K562 (cell line): ENCODE measurements at regions not wholly inside any gene's neighbourhood (a gene's known extent, or its start where the extent isn't known, plus 50 kb on each side); places are given as distances from the start of the nearest gene placed in this dataset.

Experiments
- ATAC-seq: fragments of 200-7000 bp; cut with Tn5 transposase; 3 replicates; pipeline ENCODE4 v1.9.1; 2020; ENCODE audit warnings: moderate library complexity
- BruUV-seq: library from RNA; stranded (reverse); fragments of 400-500 nt; replicated peaks from 2 replicates; lab custom pipeline; 2021; lab: Mats Ljungman, UMichigan
- CTCF ChIA-PET: fragments of 300-600 bp; formaldehyde crosslinking; extraction: SDS; loops from one replicate; lab custom pipeline; 2021; ENCODE audit warnings: low intra/inter-chr PET ratio; lab: Yijun Ruan, JAX
- POLR2A ChIA-PET: fragments of 300-600, 350-650 bp; sonication (Branson Sonifier 250); formaldehyde crosslinking; extraction: SDS; loops from one replicate; lab custom pipeline; 2021; ENCODE audit warnings: antibody characterized with exemption, inconsistent platforms; lab: Yijun Ruan, JAX
- DNase-seq, 4 experiments: peaks; one replicate each; pipeline versions ENCODE4 v3.0.0 to v3.0.0-alpha.2; 2011 to 2018; ENCODE audit warnings: low spot score in 3 of 4, mixed read lengths in 3 of 4; ENCODE audit errors: extremely low read depth in 1 of 4
- FAIRE-seq: peaks from 2 replicates; lab custom pipeline; 2011; peaks lifted over from hg19 to GRCh38; lab: Jason Lieb, UNC
- H2AFZ ChIP-seq: 2 replicates; pipeline ENCODE4 v1.6.0; 2011; ENCODE audit warnings: low read depth, low read length, control low read depth, inconsistent platforms
- H3K27ac ChIP-seq: fragments of 200-600 bp; 3 replicates; pipeline ENCODE4 v1.8.0; 2011; ENCODE audit warnings: low read depth, mild to moderate bottlenecking, control low read depth, inconsistent platforms, low read length, moderate library complexity, mixed read lengths; ENCODE audit errors: extremely low read depth
- H3K27me3 ChIP-seq, 2 experiments: fragments of 300-600 bp in 1 of 2; 2 replicates in 1 of 2; 3 replicates in 1 of 2; pipeline versions ENCODE4 v1.6.0 to v1.8.0; 2011; ENCODE audit warnings: inconsistent platforms in 2 of 2, low read length in 2 of 2, mild to moderate bottlenecking in 1 of 2, mixed read lengths in 1 of 2, moderate library complexity in 1 of 2; ENCODE audit not compliant: control insufficient read depth in 2 of 2, insufficient read depth in 2 of 2
- H3K36me3 ChIP-seq: fragments of 300-600 bp; 3 replicates; pipeline ENCODE4 v1.8.0; 2011; ENCODE audit warnings: mild to moderate bottlenecking, low read length, inconsistent platforms; ENCODE audit not compliant: control insufficient read depth, insufficient read depth
- H3K4me1 ChIP-seq, 2 experiments: fragments of 200-600 bp in 1 of 2; replicated peaks in 1 of 2; 2 replicates in 1 of 2; 3 replicates in 1 of 2; pipeline versions ENCODE4 v1.5.1 to v1.8.0; 2011; ENCODE audit warnings: inconsistent platforms in 2 of 2, low read length in 2 of 2, mild to moderate bottlenecking in 1 of 2, mixed read lengths in 1 of 2, moderate library complexity in 1 of 2; ENCODE audit not compliant: control insufficient read depth in 2 of 2, insufficient read depth in 2 of 2
- H3K4me2 ChIP-seq: 2 replicates; pipeline ENCODE4 v1.6.1; 2011; ENCODE audit warnings: low read length, control low read depth, inconsistent platforms, mixed read lengths; ENCODE audit not compliant: insufficient read depth
- H3K4me3 ChIP-seq: fragments of 200-600 bp; sonication (generic), shearing (Covaris generic); 2 replicates; pipeline ENCODE4 v1.5.1; 2016; ENCODE audit warnings: control low read depth, inconsistent platforms
- H3K79me2 ChIP-seq: fragments of 200-600 bp; 3 replicates; pipeline ENCODE4 v1.8.0; 2011; ENCODE audit warnings: low read length, inconsistent platforms; ENCODE audit not compliant: control insufficient read depth, insufficient read depth
- H3K9ac ChIP-seq, 2 experiments: 2 replicates each; pipeline versions ENCODE4 v1.6.0 to v1.6.1; 2011; ENCODE audit warnings: low read depth in 2 of 2, low read length in 2 of 2, control low read depth in 1 of 2, inconsistent platforms in 1 of 2, mild to moderate bottlenecking in 1 of 2, mixed read lengths in 1 of 2; ENCODE audit not compliant: insufficient read depth in 1 of 2
- H3K9me1 ChIP-seq: one replicate; pipeline ENCODE4 v1.6.0; 2011; ENCODE audit warnings: inconsistent platforms, mild to moderate bottlenecking, low read length, moderate library complexity; ENCODE audit not compliant: control insufficient read depth, insufficient read depth
- H3K9me3 ChIP-seq: replicated peaks from 2 replicates; pipeline ENCODE4 v1.5.1; 2011; ENCODE audit warnings: low read depth, low read length, inconsistent platforms; ENCODE audit not compliant: control insufficient read depth, insufficient read depth
- H4K20me1 ChIP-seq: replicated peaks from 2 replicates; pipeline ENCODE4 v1.6.1; 2011; ENCODE audit warnings: low read length, inconsistent platforms, mixed read lengths; ENCODE audit not compliant: control insufficient read depth, insufficient read depth
- CBX5 ChIP-seq: IDR thresholded peaks from 2 replicates; pipeline ENCODE4 v1.6.1; 2014; ENCODE audit warnings: low read depth, borderline replicate concordance
- CREB1 ChIP-seq, 2 experiments: sonication (generic) in 1 of 2; formaldehyde crosslinking in 1 of 2; IDR thresholded peaks; 2 replicates each; pipeline versions ENCODE4 v1.6.1 to v1.8.0; 2012 to 2022; ENCODE audit warnings: inconsistent platforms in 1 of 2, mild to moderate bottlenecking in 1 of 2, missing genetic modification reagents in 1 of 2, moderate library complexity in 1 of 2
- EHMT2 ChIP-seq: fragments of 450-650 bp; IDR thresholded peaks from 2 replicates; pipeline ENCODE4 v1.6.1; 2018; ENCODE audit warnings: antibody characterized with exemption
- ETS2 ChIP-seq: IDR thresholded peaks from 2 replicates; pipeline ENCODE4 v1.6.1; 2016; ENCODE audit warnings: borderline replicate concordance, missing genetic modification characterization, mild to moderate bottlenecking, moderate library complexity, missing compliant biosample characterization; ENCODE audit not compliant: poor library complexity, severe bottlenecking
- HDAC8 ChIP-seq: fragments of 450-650 bp; IDR thresholded peaks from 2 replicates; pipeline ENCODE4 v1.6.1; 2016; ENCODE audit warnings: mild to moderate bottlenecking, missing genetic modification characterization, moderate library complexity, missing compliant biosample characterization
- KLF13 ChIP-seq: fragments of 450-650 bp; IDR thresholded peaks from 2 replicates; pipeline ENCODE4 v1.6.1; 2016; ENCODE audit warnings: missing genetic modification characterization, low read depth, mild to moderate bottlenecking, missing compliant biosample characterization, moderate library complexity, borderline replicate concordance
- KLF16 ChIP-seq: IDR thresholded peaks from 2 replicates; pipeline ENCODE4 v1.6.1; 2016; ENCODE audit warnings: antibody characterized with exemption
- MED1 ChIP-seq: sonication (generic); formaldehyde crosslinking; IDR thresholded peaks from 2 replicates; pipeline ENCODE4 v1.8.1; 2023; ENCODE audit warnings: missing genetic modification reagents, borderline replicate concordance
- MEIS2 ChIP-seq: fragments of 450-650 bp; IDR thresholded peaks from 2 replicates; pipeline ENCODE4 v1.6.1; 2014; ENCODE audit warnings: mild to moderate bottlenecking; ENCODE audit not compliant: partially characterized antibody
- RCOR1 ChIP-seq, 2 experiments: IDR thresholded peaks; 2 replicates each; pipeline ENCODE4 v1.6.1; 2012; ENCODE audit warnings: low read depth in 2 of 2, low read length in 2 of 2, borderline replicate concordance in 1 of 2, improper control_type of control experiment in 1 of 2
- TEAD2 ChIP-seq: fragments of 450-650 bp; IDR thresholded peaks from 2 replicates; pipeline ENCODE4 v1.6.1; 2016; ENCODE audit warnings: missing genetic modification characterization, control low read depth, missing compliant biosample characterization
- TFAM ChIP-seq: fragments of 250-450 bp; sonication (Bioruptor Pico); conservative IDR thresholded peaks from 2 replicates; pipeline ENCODE4 v1.5.0; 2021; ENCODE audit warnings: mild to moderate bottlenecking, moderate library complexity
- ZNF133 ChIP-seq: fragments of 250-450 bp; sonication (Bioruptor Pico); IDR thresholded peaks from 2 replicates; pipeline ENCODE4 v1.4.0; 2020; ENCODE audit warnings: mild to moderate bottlenecking
- ZNF717 ChIP-seq: fragments of 250-450 bp; sonication (Bioruptor Pico); IDR thresholded peaks from 2 replicates; pipeline ENCODE4 v1.5.0; 2021
- WGBS: fragments of 100-300 bp; shearing (Covaris generic); methylation state at CpG from one replicate; pipeline ENCODE4 v1.1.6; 2016; ENCODE audit warnings: low coverage, mixed read lengths; ENCODE audit not compliant: insufficient coverage; ENCODE audit errors: missing lambda C conversion rate; 5-methylcytosine and 5-hydroxymethylcytosine counted together
- in situ Hi-C: fragments of 300-500 bp; cut with MboI; formaldehyde crosslinking; loops from 4 replicates; pipeline ENCODE4 v1.15.0; 2018; ENCODE audit warnings: inconsistent platforms, mixed read lengths
- intact Hi-C: fragments of 100-400 bp; cut with micrococcal nuclease; formaldehyde crosslinking; loops from 2 replicates; pipeline ENCODE4 v1.14.2; 2022
- TF ChIP-seq, protein P1 (sequence below): fragments of 250-450 bp; sonication (Bioruptor Pico); IDR thresholded peaks from 2 replicates; pipeline ENCODE4 v1.5.0; 2022; ENCODE audit warnings: mild to moderate bottlenecking
- TF ChIP-seq, protein P2 (sequence below): sonication (generic); formaldehyde crosslinking; IDR thresholded peaks from 2 replicates; pipeline ENCODE4 v1.8.1; 2022; ENCODE audit warnings: missing genetic modification reagents
- TF ChIP-seq, protein P3 (sequence below): fragments of 250-450 bp; sonication (Bioruptor Pico); IDR thresholded peaks from 2 replicates; pipeline ENCODE4 v1.8.0; 2022; ENCODE audit warnings: inconsistent platforms
- TF ChIP-seq, protein P4 (sequence below): fragments of 250-450 bp; sonication (Bioruptor Pico); IDR thresholded peaks from 2 replicates; pipeline ENCODE4 v1.8.0; 2022; ENCODE audit warnings: inconsistent platforms, mild to moderate bottlenecking, moderate library complexity, borderline replicate concordance

DNA sequence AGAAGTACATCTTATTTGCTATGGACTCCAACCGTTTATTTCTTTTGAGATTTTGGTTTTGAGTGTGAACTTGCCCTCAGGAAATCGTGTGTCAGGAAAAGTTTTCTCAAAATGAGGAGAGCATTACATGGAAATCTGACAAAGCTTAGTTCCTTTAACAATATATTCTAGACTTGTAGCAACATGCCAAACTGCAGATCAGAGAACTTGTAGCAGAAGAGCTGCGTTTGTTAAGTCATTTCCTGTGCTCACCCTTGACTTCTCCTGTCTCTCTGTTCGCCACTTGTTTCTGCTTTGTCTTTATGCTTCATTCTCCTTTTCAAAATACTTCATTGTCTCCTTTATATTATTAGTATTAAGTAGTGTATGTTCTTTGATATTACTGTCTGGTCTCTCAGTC lies 116.6 kb upstream of the FOXP2 start:
- no peak overlapping the region for H2AFZ ChIP-seq
- DNase-seq (no peak), FAIRE-seq (no peak), ATAC-seq (no peak)
- intact Hi-C loops (no loop called here), in situ Hi-C loops (no loop called here)
- H3K79me2 ChIP-seq, result no peaks in the 10 kb centered on the region
- no peaks in the 10 kb centered on the region for H4K20me1 ChIP-seq
- H3K9ac ChIP-seq, result no peak overlapping the region
- BruUV-seq, result no TSS peak
- no peaks in the 10 kb centered on the region for H3K4me1 ChIP-seq
- no peaks in the 10 kb centered on the region for H3K9me1 ChIP-seq
- no peak overlapping the region for H3K27ac ChIP-seq
- H3K27me3 ChIP-seq, result no peaks in the 10 kb centered on the region
- H3K36me3 ChIP-seq, result no peaks in the 10 kb centered on the region
- no peak for TF ChIP-seq RCOR1 (IDR thresholded peaks at IDR 0.05; ENCODE audit: borderline replicate concordance in 1 of 2, low read depth in 2 of 2, low read length in 2 of 2)
- TF ChIP-seq, protein P1, sequence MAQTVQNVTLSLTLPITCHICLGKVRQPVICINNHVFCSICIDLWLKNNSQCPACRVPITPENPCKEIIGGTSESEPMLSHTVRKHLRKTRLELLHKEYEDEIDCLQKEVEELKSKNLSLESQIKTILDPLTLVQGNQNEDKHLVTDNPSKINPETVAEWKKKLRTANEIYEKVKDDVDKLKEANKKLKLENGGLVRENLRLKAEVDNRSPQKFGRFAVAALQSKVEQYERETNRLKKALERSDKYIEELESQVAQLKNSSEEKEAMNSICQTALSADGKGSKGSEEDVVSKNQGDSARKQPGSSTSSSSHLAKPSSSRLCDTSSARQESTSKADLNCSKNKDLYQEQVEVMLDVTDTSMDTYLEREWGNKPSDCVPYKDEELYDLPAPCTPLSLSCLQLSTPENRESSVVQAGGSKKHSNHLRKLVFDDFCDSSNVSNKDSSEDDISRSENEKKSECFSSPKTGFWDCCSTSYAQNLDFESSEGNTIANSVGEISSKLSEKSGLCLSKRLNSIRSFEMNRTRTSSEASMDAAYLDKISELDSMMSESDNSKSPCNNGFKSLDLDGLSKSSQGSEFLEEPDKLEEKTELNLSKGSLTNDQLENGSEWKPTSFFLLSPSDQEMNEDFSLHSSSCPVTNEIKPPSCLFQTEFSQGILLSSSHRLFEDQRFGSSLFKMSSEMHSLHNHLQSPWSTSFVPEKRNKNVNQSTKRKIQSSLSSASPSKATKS (CRISPR knock-in tag), result no peak
- no peak for TF ChIP-seq ZNF133 (CRISPR knock-in tag)
- TF ChIP-seq MED1 (CRISPR knock-in tag), result no peak
- no peak for TF ChIP-seq HDAC8
- TF ChIP-seq, protein P2, sequence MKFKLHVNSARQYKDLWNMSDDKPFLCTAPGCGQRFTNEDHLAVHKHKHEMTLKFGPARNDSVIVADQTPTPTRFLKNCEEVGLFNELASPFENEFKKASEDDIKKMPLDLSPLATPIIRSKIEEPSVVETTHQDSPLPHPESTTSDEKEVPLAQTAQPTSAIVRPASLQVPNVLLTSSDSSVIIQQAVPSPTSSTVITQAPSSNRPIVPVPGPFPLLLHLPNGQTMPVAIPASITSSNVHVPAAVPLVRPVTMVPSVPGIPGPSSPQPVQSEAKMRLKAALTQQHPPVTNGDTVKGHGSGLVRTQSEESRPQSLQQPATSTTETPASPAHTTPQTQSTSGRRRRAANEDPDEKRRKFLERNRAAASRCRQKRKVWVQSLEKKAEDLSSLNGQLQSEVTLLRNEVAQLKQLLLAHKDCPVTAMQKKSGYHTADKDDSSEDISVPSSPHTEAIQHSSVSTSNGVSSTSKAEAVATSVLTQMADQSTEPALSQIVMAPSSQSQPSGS, result no peak
- no peak for TF ChIP-seq ETS2 (tag)
- TF ChIP-seq KLF13 (tag), result no peak
- TF ChIP-seq TEAD2 (tag), result no peak
- TF ChIP-seq, protein P3, sequence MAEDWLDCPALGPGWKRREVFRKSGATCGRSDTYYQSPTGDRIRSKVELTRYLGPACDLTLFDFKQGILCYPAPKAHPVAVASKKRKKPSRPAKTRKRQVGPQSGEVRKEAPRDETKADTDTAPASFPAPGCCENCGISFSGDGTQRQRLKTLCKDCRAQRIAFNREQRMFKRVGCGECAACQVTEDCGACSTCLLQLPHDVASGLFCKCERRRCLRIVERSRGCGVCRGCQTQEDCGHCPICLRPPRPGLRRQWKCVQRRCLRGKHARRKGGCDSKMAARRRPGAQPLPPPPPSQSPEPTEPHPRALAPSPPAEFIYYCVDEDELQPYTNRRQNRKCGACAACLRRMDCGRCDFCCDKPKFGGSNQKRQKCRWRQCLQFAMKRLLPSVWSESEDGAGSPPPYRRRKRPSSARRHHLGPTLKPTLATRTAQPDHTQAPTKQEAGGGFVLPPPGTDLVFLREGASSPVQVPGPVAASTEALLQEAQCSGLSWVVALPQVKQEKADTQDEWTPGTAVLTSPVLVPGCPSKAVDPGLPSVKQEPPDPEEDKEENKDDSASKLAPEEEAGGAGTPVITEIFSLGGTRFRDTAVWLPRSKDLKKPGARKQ (CRISPR knock-in tag), result no peak
- TF ChIP-seq TFAM, result no peak
- TF ChIP-seq ZNF717 (CRISPR knock-in tag), result no peak
- TF ChIP-seq CBX5, result no peak
- no peak for TF ChIP-seq CREB1 (IDR thresholded peaks at IDR 0.05)
- no peak for TF ChIP-seq CREB1 (CRISPR knock-in tag; IDR thresholded peaks at IDR 0.05)
- TF ChIP-seq, protein P4, sequence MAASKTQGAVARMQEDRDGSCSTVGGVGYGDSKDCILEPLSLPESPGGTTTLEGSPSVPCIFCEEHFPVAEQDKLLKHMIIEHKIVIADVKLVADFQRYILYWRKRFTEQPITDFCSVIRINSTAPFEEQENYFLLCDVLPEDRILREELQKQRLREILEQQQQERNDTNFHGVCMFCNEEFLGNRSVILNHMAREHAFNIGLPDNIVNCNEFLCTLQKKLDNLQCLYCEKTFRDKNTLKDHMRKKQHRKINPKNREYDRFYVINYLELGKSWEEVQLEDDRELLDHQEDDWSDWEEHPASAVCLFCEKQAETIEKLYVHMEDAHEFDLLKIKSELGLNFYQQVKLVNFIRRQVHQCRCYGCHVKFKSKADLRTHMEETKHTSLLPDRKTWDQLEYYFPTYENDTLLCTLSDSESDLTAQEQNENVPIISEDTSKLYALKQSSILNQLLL (CRISPR knock-in tag), result no peak
- TF ChIP-seq MEIS2, result no peak
- TF ChIP-seq EHMT2, result no peak
- TF ChIP-seq KLF16, result no peak
- no peaks in the 10 kb centered on the region for H3K9me3 ChIP-seq
- ChIA-PET CTCF (no interaction called here), POLR2A (no interaction called here)
- no peak overlapping the region for H3K4me2 ChIP-seq
- no peak overlapping the region for H3K4me3 ChIP-seq
- 0% methylated on average over 4 of the region's 4 CpGs for WGBS
